ENCODE measurements at regions not wholly inside any gene's neighbourhood (a gene's known extent, or its start where the extent isn't known, plus 50 kb on each side); places are given as distances from the start of the nearest gene placed in this dataset.

- TF ChIP-seq CTCF (IDR thresholded peaks at IDR 0.05) (no peak), POLR2A (IDR thresholded peaks at IDR 0.05) (no peak), EP300 (IDR thresholded peaks at IDR 0.05) (no peak)
Measured at GRCh38 chr12:19800884-19801283, 361.6 kb downstream of the AEBP2 start.

Data from sigmoid colon (tissue), 4 donors.